EL (cell line): ENCODE measurements at regions not wholly inside any gene's neighbourhood (a gene's known extent, or its start where the extent isn't known, plus 50 kb on each side); places are given as distances from the start of the nearest gene placed in this dataset.
"Not testable (repeated sequence)": the region's sequence is repeated elsewhere in the genome, so short reads cannot be mapped to it uniquely, and the experiment has no call there.

Experiments
- DNase-seq: peaks from one replicate; pipeline ENCODE4 v3.0.0-alpha.2; 2016

DNA sequence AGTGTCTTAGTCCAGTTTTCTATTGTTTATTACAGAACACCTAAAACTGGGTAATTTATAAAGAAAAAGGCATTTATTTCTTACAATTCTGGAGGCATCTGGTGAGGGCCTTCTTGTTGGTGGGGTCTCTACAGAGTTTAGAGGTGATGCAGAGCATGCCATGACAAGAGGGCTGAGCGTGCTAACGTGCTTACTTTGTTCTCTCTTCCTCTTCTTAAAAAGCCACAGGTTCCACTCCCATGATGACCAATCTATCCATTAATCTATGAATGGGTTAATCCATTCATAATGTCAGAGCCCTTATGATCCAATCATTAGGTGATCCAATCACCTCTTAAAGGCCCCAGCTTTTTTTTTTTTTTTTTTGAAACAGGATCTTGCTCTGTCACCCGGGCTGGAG lies 291.5 kb upstream of the GALNTL6 start:
- no peak for DNase-seq

DNA sequence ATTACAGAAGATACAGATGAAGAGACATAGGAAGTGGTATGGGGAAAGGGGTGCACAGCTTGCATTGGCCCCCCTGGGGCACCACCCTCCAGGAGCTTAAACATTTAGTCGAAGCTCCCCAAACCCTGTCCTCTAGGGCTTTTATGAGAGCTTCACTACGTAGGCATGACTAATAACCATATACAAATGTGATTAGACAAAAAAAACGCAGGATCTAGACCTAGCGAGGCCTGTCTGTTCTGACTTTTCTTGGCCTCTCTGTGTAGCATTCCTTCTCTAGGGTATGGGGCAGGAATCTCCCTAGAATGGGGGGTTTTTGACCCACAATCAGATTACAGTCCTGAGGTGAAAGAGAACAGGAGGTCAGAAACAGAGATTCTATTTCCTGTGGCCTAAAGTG lies 293.7 kb upstream of the GALNTL6 start:
- DNase-seq = no peak

DNA sequence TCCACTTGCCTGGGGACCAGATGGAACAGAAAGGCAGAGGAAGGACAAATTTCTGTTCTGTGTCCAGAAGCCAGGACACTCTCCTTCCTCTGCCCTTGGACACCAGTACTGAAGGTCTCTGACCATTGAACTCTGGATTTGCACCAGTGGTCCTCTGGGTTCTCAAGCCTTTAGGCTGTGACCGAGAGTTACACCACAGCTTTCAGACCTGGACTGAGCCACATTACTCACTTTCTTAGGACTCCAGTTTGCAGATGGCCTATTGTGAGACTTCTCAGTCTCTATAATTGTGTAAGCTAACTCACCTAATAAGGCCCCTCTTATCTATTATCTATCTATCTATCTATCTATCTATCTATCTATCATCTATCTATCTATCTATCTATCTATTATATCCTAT lies 295.3 kb upstream of the GALNTL6 start:
- DNase-seq = no peak

DNA sequence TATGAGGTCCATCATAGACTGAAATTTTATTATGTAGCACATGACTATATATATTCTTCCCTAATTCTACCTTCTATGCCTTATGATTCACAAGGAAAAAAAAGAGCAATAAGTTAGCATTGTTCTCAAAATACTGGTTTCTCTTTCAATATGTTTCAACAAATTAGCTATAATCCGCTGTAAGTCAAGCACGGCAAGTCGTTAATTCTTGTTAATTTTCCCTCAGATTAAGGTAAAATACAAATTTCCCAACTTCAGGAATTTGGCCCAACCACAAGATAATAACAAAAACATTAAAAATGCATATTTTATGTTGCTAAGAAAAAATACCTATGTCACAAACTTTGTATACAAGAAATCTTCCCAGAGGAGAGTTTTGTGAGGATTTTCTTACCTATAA lies 296.5 kb upstream of the GALNTL6 start:
- DNase-seq = no peak

DNA sequence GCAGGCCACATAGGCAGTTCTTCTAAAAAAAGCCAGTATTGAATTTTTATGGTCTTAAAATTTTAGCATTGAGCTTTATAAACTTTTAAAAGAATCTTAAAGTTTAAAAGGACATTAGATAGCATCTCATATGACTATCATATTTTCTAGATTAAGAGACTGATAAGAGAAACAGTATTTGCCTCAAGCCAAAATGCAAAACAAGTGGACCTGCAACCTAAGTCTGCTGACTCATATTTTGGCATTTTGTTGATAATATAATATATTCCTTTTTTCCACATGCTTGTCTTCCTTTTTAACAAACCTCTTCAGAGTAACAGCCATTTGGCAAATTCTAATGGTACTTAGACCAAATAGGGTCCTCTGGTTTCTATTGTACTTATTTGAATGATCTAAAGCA lies 328.5 kb upstream of the GALNTL6 start:
- no peak for DNase-seq

DNA sequence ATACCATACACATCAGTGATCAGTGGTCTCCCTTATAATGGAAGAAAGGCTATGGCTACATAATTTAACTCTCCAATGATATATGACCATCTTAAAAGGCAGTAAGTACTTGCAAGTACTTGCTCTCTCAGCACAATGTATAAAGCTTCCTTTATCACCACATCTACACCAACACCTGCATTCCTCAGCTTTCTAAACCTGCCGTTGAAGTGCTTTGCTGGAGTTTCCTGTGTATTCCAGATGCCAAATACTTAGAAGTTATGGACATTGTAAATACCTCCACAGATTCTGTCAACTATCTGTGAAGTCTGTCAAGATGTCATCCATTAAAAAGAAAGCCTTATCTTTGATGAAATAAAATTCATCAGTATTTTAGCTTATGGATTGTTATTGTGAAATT lies 335.0 kb upstream of the GALNTL6 start:
- no peak for DNase-seq

DNA sequence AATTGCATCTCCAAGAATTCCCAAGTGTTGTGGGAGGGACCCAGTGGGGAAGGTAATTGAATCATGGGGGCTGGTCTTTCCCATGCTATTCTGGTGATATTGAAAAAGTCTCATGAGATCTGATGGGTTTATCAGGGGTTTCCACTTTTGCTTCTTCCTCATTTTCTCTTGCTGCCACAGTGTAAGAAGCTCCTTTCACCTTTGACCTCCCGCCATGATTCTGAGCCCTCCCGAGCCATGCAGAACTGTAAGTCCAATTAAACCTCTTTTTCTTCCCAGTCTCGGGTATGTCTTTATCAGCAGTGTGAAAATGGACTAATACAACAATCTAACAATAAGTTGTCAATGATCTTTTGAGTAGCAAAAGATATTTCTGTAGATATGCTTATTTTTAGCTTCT lies 338.1 kb upstream of the GALNTL6 start:
- not testable (repeated sequence) for DNase-seq

DNA sequence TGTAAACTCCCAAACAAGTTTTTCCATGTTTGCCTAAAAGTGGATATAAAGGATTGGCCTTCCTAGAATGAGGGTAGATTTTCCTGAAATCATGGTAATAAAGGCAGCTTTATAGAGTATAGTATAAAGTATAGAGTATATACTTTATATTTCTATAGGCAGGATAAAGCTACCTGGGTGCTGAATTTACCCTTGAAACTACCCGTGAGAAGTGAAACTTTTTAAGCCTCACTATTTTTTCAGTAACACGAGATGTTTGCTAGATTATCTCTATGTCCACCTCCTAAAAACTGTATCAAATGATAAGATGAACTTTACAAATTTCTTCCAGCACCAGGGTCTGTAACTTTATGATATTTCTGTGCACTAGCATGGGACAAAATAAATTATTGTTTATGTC lies 340.0 kb upstream of the GALNTL6 start:
- DNase-seq = no peak

DNA sequence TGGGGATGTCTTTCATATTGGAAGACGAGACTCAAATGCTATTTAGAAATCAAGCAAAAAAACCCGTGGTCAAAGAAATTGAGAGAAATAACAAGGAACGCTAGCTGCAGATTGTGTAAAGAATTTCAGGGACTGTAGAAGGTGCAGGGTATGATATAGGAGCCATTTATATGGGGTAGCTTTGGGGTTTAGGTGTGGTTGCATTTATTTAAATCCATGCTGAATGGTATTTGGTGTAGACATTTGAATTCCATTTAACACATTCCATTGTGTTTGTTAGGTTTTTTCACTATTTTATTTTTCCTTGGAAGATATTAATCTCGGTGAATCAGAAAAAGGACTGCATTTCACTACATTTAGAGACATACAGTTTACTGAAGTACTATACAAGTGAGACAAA lies 341.0 kb upstream of the GALNTL6 start:
- no peak for DNase-seq

DNA sequence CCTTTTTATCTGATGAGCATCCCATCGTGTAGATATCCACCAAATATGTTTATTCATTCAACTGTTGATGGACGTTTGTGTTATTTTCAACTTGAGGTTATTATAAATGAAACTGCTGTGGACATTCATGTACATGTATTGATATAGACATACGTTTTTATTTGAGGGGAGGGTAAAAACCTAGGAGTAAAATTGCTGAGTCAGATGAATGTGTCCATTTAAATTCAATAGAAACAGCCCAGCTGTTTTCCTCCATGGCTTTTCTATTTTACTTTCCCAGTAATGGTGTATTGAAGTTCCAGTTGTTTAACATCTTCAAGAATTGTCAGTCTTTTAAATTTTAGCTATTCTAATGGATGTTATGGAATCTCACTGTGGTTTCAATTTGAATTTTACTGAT lies 348.7 kb upstream of the GALNTL6 start:
- DNase-seq = no peak

DNA sequence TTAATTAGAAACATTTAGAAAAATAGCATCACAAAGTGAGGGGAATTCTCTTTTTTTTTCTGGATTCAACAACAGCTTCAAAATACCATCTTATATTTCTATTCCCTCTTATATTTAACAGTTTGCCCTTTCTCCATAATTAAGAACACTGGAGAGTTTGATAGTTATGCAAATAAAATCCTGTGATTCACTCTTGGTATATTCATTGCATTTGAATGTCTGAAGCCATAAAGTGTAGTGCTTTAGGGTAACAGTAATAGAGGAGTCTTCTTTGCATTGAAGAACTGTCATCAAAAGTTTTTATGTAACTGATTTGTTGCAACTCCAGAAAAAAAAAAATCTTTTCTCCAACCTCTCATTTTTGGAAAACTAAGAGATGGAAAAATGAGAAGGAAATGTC lies 352.0 kb upstream of the GALNTL6 start:
- DNase-seq = no peak

DNA sequence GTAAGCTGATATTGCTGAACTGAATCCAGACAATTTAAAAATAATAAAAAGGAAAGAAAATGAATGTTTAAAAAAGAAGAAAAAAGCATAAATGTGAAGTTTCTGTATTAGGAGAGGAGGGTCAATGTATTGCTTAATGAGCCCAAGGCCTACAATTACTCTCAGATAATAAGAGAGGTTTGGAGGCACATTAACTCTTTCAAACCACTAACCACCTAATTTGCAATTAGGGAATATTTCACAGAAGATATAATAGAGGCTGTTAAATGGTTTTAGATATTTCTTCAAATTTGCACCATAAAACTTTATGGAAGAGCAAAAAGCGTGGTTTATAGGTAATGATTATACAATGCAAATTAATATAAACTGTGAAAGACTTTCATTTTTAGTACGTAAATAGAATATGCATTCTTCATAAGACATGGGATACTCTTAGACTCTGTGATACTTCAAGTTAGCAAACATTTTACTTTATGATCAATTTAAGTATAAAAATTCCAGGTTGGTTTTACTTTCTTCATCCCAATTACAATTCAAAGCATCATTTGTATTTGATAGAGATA lies 364.2 kb upstream of the GALNTL6 start:
- no peak for DNase-seq

DNA sequence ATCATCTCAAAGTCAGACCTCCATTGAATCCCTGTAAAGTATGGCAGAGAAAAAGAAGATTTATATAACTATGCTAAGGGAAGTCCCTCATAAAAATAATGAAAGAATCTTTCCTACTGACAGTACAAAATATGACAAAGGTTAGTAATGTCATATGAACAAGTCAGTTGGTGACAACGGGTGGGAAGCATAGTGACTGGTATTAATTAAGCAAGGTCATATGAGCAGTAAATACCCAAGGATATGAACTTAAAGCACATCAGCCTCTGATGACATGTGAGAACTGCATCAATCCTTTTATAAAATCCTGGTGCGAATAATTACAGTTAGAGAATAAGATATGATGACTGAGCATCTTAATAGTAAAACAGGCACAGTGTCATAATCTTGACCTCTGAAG lies 364.8 kb upstream of the GALNTL6 start:
- no peak for DNase-seq

DNA sequence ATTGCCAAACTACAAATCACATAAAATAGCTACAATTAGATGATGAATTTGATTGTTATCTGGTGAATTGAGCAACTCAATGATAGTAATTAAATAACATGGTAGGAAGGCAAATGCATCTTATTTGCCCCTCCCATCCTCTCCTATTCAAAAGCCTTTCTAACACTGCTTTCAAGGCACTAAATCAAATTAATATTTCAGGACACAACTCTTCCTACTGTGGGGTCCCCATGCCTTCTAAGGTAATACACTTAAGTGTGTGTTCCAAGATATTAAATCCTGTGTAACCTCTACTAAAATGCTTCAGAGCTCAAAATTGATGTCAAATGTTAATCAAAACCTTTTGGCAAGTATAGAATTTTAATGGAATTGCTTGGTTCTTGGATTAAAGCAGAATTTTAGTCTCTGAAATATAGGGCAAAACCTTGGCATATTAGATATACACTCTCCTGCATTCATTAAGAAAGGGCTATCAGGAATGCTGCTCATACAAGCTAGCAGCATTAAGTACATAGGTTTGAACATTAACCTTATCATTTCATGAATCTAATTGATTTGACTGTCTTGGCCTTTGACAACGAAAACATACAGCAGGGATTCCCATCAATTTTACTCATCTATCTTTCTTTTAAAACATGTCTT lies 371.8 kb upstream of the GALNTL6 start:
- no peak for DNase-seq

DNA sequence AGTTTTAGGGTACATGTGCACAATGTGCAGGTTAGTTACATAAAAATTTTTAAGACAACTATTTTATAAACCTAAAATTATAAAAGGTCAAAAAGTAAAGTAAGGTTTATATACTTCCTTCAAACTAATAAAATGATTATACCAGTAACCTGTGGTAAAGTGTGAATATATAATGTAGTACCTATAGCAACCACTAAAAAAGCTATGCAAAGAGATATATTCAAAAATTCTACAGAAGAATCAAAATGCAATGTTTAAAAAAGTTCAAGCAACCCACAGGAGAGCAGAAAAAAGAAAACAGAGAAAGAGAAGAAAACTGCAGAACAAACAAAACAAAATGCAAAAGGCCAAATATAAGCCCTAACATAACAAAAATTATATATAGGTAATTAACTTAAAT lies 379.5 kb upstream of the GALNTL6 start:
- DNase-seq = no peak

DNA sequence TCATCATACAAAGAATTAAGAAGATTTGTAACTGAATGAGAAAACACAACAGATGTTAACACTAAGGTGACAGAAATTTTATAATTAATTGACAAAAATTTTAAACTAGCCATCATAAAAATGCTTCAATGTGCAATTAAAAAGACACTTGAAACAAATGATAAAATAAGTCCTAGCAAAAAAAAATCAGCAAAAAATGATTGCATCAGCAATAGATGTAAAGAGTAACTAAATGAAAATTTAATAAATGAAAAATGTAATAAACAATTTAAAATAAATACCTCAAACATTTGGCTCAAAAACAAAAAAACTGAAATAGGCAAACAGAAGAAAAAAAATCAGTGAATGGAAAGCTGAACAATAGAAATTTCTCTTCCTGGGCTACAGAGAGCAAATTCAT lies 380.7 kb upstream of the GALNTL6 start:
- no peak for DNase-seq

DNA sequence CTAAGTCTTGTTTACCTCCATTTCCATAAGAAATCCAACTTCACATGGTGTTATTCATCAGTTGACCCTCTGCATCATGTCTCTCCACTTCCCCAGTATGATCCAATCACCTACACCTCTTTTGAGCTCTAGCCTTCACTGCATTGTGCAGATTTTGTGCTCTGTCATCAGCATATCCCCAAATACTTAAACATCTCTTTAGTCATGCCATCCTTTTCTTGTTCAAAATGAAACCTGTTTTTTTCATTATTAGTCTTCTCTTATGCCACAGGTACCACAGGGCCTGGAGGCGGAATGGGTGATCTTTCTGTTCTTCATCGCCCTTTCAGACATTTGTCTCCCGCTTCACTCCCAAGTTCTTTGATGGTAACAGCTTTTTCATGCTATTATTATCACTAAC lies 382.7 kb upstream of the GALNTL6 start:
- DNase-seq = no peak

DNA sequence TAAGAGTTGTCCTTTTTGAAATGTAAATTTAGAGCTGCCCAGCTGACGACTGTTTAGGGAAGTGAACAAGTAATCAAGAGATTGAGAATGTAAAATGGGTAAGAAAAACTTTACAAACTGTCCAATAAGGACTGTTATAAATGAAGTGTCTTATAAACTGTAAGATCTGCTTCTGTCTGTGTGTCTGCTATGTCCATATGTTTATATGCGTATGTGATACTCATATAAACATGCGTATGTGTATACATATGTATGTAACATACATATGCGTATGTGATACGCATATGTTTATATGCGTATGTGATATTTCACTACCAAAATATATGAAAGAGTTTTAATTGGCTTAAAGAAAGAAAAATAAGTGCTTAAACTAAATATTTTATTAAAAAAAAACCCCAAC lies 416.0 kb upstream of the GALNTL6 start:
- DNase-seq = no peak

DNA sequence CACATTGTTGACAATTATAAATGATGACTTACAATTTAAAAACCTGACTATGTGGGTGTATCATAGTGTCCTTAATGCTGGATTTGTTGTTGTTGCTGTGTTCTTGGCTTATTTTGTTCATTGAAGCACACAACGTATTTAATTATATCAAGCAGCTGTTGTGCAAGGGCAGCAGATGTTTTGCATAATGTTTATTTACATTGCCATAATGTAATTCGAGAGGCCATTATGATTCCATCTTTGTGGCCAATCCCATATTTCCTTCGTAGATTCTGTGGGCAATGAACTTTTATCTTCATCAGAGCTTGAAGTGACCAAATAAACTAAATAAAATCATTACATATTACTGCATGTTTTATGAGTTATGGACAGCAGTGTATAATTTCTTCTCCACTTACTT lies 422.6 kb upstream of the GALNTL6 start:
- no peak for DNase-seq

DNA sequence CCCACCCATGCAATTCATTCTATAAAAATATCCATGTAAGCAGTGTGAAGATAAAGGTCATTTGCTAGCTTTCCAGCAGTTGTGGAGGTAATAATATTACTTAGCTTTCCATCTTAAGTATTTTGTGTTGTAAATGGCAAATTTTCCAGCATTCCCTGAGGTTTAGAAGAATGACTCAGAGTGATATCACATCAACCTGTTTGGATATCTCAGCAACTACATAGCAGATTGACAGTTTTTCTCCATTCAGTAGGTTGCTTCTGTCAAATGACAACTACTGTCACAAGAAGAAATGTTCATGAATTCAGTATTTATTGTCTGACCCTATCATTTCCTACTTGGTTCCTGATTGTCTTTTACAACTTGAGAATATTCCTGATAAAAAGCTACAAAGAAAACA lies 434.9 kb upstream of the GALNTL6 start:
- DNase-seq = no peak

DNA sequence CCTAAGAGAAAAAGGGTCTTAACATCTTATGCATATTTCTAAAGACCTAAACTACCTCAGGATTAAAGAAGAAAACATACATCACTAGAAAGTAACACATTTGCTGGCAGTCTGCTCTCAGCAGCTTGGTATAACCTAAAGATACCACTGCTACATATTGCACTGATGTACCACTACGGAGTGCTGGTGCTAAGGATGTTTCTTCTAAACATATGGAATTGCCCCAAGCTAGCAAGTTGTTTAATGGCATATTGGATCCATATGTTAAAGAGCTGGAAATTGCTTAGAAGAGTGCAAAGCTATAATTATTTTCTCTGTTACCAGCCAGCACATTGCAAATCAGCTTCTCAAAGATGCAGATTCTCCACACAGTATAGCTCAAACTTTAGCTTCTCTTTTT lies 436.5 kb upstream of the GALNTL6 start:
- no peak for DNase-seq

DNA sequence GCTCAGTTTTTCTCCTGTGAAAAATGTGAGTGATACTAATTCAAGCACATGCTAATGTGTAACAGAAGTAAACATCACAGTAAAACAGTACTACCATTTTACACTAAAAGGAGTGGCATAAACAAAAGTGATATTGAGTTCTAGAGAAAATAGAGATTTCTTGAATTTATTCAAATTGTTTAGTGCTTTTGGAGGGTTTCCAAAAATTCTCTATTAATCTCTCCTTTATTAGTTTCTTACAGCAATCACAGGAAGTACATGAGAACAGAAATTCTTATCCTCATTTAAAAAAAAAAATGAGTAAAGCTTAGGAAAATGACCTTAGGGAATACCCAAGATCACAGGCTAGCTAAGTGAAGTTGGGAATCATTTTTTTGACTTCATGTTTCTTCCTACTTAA lies 459.7 kb upstream of the GALNTL6 start:
- DNase-seq = no peak

DNA sequence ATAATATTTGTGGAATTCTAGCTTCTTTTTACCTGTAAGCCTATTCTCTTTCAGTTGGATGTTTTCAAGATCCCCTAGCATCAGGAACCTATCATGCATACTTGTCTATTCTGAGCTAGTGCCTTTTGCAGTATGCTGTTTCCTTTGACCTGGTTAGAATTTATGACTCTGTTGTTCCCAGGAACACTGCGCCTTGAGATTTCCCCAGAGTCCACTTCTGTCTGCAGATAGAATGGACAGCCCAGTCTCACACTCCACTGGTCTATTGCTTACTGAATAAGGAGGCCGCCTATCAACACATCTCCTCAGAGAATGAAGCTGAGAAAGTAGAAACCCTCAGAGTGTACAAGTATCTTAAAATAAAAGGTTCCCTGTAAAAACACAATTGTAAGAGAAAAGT lies 465.1 kb upstream of the GALNTL6 start:
- no peak for DNase-seq

DNA sequence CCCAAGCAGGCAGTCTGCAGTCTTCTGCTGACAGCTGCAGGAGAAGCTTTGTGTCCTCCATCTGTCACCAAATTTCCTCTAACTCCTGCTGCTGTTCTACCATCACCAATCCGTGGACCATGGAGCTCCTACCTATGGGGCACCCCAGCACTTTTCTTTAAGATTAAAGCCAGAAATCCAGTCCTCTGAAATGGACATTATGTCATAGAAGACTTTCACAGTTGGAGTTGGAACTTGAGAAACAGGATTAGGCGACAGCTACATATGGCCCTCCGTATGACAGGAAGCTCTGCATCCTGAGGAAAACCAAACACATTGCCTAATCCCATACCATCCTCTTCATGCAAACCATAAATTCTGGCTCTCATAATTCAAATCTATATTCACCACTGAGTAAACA lies 470.6 kb upstream of the GALNTL6 start:
- no peak for DNase-seq

DNA sequence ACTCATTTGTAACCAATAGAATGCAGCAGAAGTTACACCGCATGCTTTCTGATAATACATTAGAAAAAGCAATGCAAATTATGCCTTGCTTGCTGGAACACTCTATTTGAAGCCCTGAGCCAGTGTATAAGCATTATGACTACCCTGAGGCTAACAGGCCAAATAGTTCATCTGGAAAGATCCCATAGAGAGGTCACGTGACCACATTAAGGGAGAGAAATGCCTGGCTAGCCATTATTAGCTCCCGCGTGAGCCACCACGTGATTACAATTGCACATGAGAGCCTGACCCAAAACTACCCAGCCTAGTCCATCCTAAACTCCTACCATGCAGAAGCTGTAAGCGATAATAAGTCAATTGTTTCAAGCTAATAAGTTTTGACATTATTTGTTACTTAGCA lies 472.9 kb upstream of the GALNTL6 start:
- no peak for DNase-seq

DNA sequence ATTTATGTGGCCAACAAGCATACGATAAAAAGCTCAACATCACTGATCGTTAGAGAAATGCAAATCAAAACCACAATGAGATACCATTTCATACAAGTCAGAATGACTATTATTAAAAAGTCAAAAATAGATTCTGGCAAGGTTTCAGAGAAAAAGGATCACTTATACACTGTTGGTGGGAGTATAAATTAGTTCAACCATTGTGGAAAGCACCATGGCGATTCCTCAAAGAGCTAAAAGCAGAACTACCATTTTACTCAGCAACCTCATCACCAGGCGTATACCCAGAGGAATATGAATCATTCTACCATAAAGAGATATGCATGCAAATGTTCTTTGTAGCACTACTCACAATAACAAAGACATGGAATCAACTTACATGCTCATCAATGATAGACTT lies 478.7 kb upstream of the GALNTL6 start:
- no peak for DNase-seq
